ENCODE measurements at regions not wholly inside any gene's neighbourhood (a gene's known extent, or its start where the extent isn't known, plus 50 kb on each side); places are given as distances from the start of the nearest gene placed in this dataset.

GRCh38 chr12:84183576-84183975 lies 729.0 kb downstream of the SLC6A15 start:
- TF ChIP-seq CTCF (IDR thresholded peaks at IDR 0.05) (no peak), EZH2 (IDR thresholded peaks at IDR 0.05; ENCODE audit: borderline replicate concordance, insufficient read depth, low read depth, low read length, poor library complexity, severe bottlenecking) (no peak)

Data from B cell (primary cell).